Pancreas (tissue), 10 donors: ENCODE measurements at regions not wholly inside any gene's neighbourhood (a gene's known extent, or its start where the extent isn't known, plus 50 kb on each side); places are given as distances from the start of the nearest gene placed in this dataset.

Experiments
- ATAC-seq, 4 donors: fragments of 200-7000 bp; cut with Tn5 transposase; one replicate each; pipeline versions ENCODE4 v1.8.0 to v1.9.1; 2020; ENCODE audit warnings: mild to moderate bottlenecking in 4 of 4, moderate library complexity in 4 of 4
- DNase-seq, 6 donors: peaks; one replicate each; pipeline ENCODE4 v3.0.0-alpha.2; 2020
- FAIRE-seq: peaks from 2 replicates; lab custom pipeline; 2012; peaks lifted over from hg19 to GRCh38; lab: Jason Lieb, UNC
- H3K27ac ChIP-seq, 4 donors: fragments of 200-600 bp; sonication (generic); 1 replicate in 3 of 4; 2 replicates in 1 of 4; pipeline versions ENCODE4 v1.5.0 to v1.8.0; 2020
- H3K27me3 ChIP-seq, 4 donors: fragments of 200-600 bp; one replicate each; pipeline ENCODE4 v1.8.0; 2021
- H3K36me3 ChIP-seq, 3 donors: fragments of 200-600 bp; sonication (generic) in 1 of 3; one replicate each; pipeline versions ENCODE4 v1.5.0 to v1.8.0; 2020 to 2021
- H3K4me1 ChIP-seq, 3 donors: fragments of 200-600 bp; one replicate each; pipeline ENCODE4 v1.8.0; 2021
- H3K4me3 ChIP-seq, 4 donors: fragments of 200-600 bp; sonication (generic) in 2 of 4; one replicate each; pipeline versions ENCODE4 v1.5.0 to v1.8.0; 2020 to 2021
- H3K9me3 ChIP-seq, 4 donors: fragments of 200-600 bp; one replicate each; pipeline ENCODE4 v1.8.0; 2021
- CTCF ChIP-seq, 4 donors: fragments of 200-600 bp; sonication (generic) in 3 of 4; IDR thresholded peaks; one replicate each; pipeline versions ENCODE4 v1.5.0 to v1.8.0; 2021; ENCODE audit warnings: antibody characterized with exemption in 4 of 4
- WGBS, 2 donors: extraction: QIAGEN DNeasy Blood & Tissue Kit; methylation state at CpG; one replicate each; pipeline ENCODE4 v1.1.7; 2013; 5-methylcytosine and 5-hydroxymethylcytosine counted together
- intact Hi-C, 3 donors: fragments of 100-400 bp; cut with DNase I; formaldehyde crosslinking; loops; one replicate each; pipeline versions ENCODE4 v1.11.1 to v1.14.2; 2022
- donor health status: healthy with polysubstance abuse.
- donor health status: DM: no; HTN: no; CAD: no; lungs with moderate emphysema.
- donor health status: DM: no; HTN: no; CAD: no.
- donor health status: control.
- donor health status: control.
- donor health status: Bipolar disorder and iron deficiency.
- donor health status: DM: yes; HTN: yes; CAD: no.
- donor health status: DM: no; HTN: no; CAD: no.
- donor health status: DM: no; HTN: no; CAD: no.
- donor health status: DM: yes; HTN: yes; CAD: no.

GRCh38 chr2:224147174-224147573, 108.1 kb upstream of the SERPINE2 start:
- TF ChIP-seq CTCF (IDR thresholded peaks at IDR 0.05): no peak

GRCh38 chr2:224146356-224147160, 107.5 kb upstream of the SERPINE2 start:
- Histone ChIP-seq H3K9me3 (no peaks in the 10 kb centered on the region), H3K27ac (no peak overlapping the region), H3K4me1 (no peaks in the 10 kb centered on the region), H3K36me3 (no peaks in the 10 kb centered on the region), H3K27me3 (no peaks in the 10 kb centered on the region), H3K4me3 (no peak overlapping the region)
- FAIRE-seq (no peak), ATAC-seq (no peak), DNase-seq (no peak)
- intact Hi-C loops: no loop called here
- TF ChIP-seq CTCF (IDR thresholded peaks at IDR 0.05): no peak
- WGBS, 2 donors: 68% methylated on average over 6 of the region's 6 CpGs

More at GRCh38 chr2:224147174-224147573, 108.1 kb upstream of the SERPINE2 start:
- Histone ChIP-seq H3K27me3 (no peaks in the 10 kb centered on the region), H3K4me1 (no peaks in the 10 kb centered on the region), H3K4me3 (no peak overlapping the region), H3K27ac (no peak overlapping the region), H3K36me3 (no peaks in the 10 kb centered on the region), H3K9me3 (no peaks in the 10 kb centered on the region)
- no peak for DNase-seq
- intact Hi-C loops: no loop called here
- ATAC-seq: no peak
- 94 to 97% methylated on average over 4 of the region's 4 CpGs for WGBS, 2 donors
- peak; percentile 5 for FAIRE-seq

- DNase-seq (no peak), FAIRE-seq (no peak), ATAC-seq (no peak)
- WGBS, 2 donors: 75 to 84% methylated on average over 3 of the region's 3 CpGs
- Histone ChIP-seq H3K27ac (no peak overlapping the region), H3K4me1 (no peaks in the 10 kb centered on the region), H3K27me3 (no peaks in the 10 kb centered on the region), H3K9me3 (no peaks in the 10 kb centered on the region), H3K4me3 (no peak overlapping the region), H3K36me3 (no peaks in the 10 kb centered on the region)
- intact Hi-C loops: no loop called here
- no peak for TF ChIP-seq CTCF (IDR thresholded peaks at IDR 0.05)
These were observed 106.8 kb upstream of the SERPINE2 start for GRCh38 chr2:224145751-224146355.

GRCh38 chr2:224143526-224143925, 104.4 kb upstream of the SERPINE2 start:
- H3K27ac ChIP-seq: no peak overlapping the region
- TF ChIP-seq CTCF (IDR thresholded peaks at IDR 0.05): no peak
- FAIRE-seq (no peak), DNase-seq (no peak), ATAC-seq (no peak)
- no peaks in the 10 kb centered on the region for H3K9me3 ChIP-seq
- 14 to 28% methylated on average over 1 of the region's 1 CpG for WGBS, 2 donors
- no peaks in the 10 kb centered on the region for H3K27me3 ChIP-seq
- no peaks in the 10 kb centered on the region for H3K36me3 ChIP-seq
- no peaks in the 10 kb centered on the region for H3K4me1 ChIP-seq
- intact Hi-C loops: no loop called here
- no peak overlapping the region for H3K4me3 ChIP-seq
